ENCODE measurements at regions not wholly inside any gene's neighbourhood (a gene's known extent, or its start where the extent isn't known, plus 50 kb on each side); places are given as distances from the start of the nearest gene placed in this dataset.

- no peak for DNase-seq (ENCODE audit: low read depth)
- H3K4me3 ChIP-seq (ENCODE audit: low read depth, low read length) = no peak overlapping the region
- TF ChIP-seq POLR2A (IDR thresholded peaks at IDR 0.05; ENCODE audit: extremely low read depth, insufficient read length) = no peak
- TF ChIP-seq MYC (IDR thresholded peaks at IDR 0.05; ENCODE audit: low read depth, low read length) = no peak
- no peak for TF ChIP-seq MAX (IDR thresholded peaks at IDR 0.05; ENCODE audit: low read depth, low read length)
- TF ChIP-seq CTCF (IDR thresholded peaks at IDR 0.05; ENCODE audit: low read depth, low read length) = no peak
These were observed 216.8 kb downstream of the TSN start for GRCh38 chr2:121972203-121972602.

- DNase-seq (ENCODE audit: low read depth) = peak; percentile 80
- TF ChIP-seq MAX (IDR thresholded peaks at IDR 0.05; ENCODE audit: low read depth, low read length) (no peak), CTCF (IDR thresholded peaks at IDR 0.05; ENCODE audit: low read depth, low read length) (peak; percentile 43), POLR2A (IDR thresholded peaks at IDR 0.05; ENCODE audit: extremely low read depth, insufficient read length) (no peak), MYC (IDR thresholded peaks at IDR 0.05; ENCODE audit: low read depth, low read length) (no peak)
- no peak overlapping the region for H3K4me3 ChIP-seq (ENCODE audit: low read depth, low read length)
These were observed 219.6 kb downstream of the TSN start for GRCh38 chr2:121974897-121975661.

- DNase-seq (ENCODE audit: low read depth) = no peak
- no peak for TF ChIP-seq CTCF (IDR thresholded peaks at IDR 0.05; ENCODE audit: low read depth, low read length)
- TF ChIP-seq MYC (IDR thresholded peaks at IDR 0.05; ENCODE audit: low read depth, low read length) = no peak
- TF ChIP-seq POLR2A (IDR thresholded peaks at IDR 0.05; ENCODE audit: extremely low read depth, insufficient read length) = no peak
- no peak for TF ChIP-seq MAX (IDR thresholded peaks at IDR 0.05; ENCODE audit: low read depth, low read length)
- H3K4me3 ChIP-seq (ENCODE audit: low read depth, low read length) = no peak overlapping the region
These were observed 221.5 kb downstream of the TSN start for GRCh38 chr2:121976926-121977325.

- TF ChIP-seq MYC (IDR thresholded peaks at IDR 0.05; ENCODE audit: low read depth, low read length) (no peak), POLR2A (IDR thresholded peaks at IDR 0.05; ENCODE audit: extremely low read depth, insufficient read length) (no peak), CTCF (IDR thresholded peaks at IDR 0.05; ENCODE audit: low read depth, low read length) (no peak), MAX (IDR thresholded peaks at IDR 0.05; ENCODE audit: low read depth, low read length) (no peak)
- DNase-seq (ENCODE audit: low read depth) = no peak
- H3K4me3 ChIP-seq (ENCODE audit: low read depth, low read length) = no peak overlapping the region
These were observed 221.9 kb downstream of the TSN start for GRCh38 chr2:121977326-121977725.

- no peak overlapping the region for H3K4me3 ChIP-seq (ENCODE audit: low read depth, low read length)
- no peak for TF ChIP-seq MAX (IDR thresholded peaks at IDR 0.05; ENCODE audit: low read depth, low read length)
- TF ChIP-seq CTCF (IDR thresholded peaks at IDR 0.05; ENCODE audit: low read depth, low read length) = no peak
- TF ChIP-seq MYC (IDR thresholded peaks at IDR 0.05; ENCODE audit: low read depth, low read length) = no peak
- TF ChIP-seq POLR2A (IDR thresholded peaks at IDR 0.05; ENCODE audit: extremely low read depth, insufficient read length) = no peak
- DNase-seq (ENCODE audit: low read depth) = no peak
These were observed 237.2 kb downstream of the TSN start for GRCh38 chr2:121992700-121993099.
